ENCODE measurements at regions not wholly inside any gene's neighbourhood (a gene's known extent, or its start where the extent isn't known, plus 50 kb on each side); places are given as distances from the start of the nearest gene placed in this dataset.

DNA sequence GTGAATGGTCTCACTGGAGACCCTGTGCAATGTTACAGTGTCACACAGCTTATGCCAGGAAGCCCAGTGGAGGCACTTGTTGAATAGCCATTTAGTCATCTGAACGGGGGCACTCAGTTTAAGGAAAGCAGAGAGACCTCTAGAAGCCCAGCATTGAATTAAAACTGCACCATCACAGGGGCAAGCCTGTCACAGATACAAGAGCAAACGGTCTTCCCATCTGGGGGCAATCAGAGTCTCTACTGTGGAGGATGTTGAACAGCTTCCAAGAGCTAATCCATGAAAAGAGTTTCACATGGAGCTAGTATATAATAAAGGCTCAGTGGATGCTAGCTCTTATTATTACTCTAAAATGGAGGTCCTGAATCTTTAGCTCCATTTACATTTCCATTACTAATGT lies 553.7 kb upstream of the ARRDC4 start:
- 50% methylated on average over 1 of the region's 2 CpGs for WGBS (ENCODE audit: insufficient coverage)
- H3K27ac ChIP-seq (ENCODE audit: low read depth, low read length): no peak overlapping the region
- no peak overlapping the region for H3K4me3 ChIP-seq (ENCODE audit: low read depth, low read length)
- peak; percentile 6 to 74 (median 32) for DNase-seq (ENCODE audit: low read depth in 4 of 6, low spot score in 6 of 6)
- no peaks in the 10 kb centered on the region for H3K36me3 ChIP-seq (ENCODE audit: control insufficient read depth, insufficient read depth, low read length)
- H3K4me1 ChIP-seq (ENCODE audit: control insufficient read depth, insufficient read depth, low read length): no peaks in the 10 kb centered on the region
- H3K27me3 ChIP-seq (ENCODE audit: control insufficient read depth, insufficient read depth, low read length): no peaks in the 10 kb centered on the region
- no peaks in the 10 kb centered on the region for H3K9me3 ChIP-seq (ENCODE audit: control insufficient read depth, insufficient read depth, low read length)

DNA sequence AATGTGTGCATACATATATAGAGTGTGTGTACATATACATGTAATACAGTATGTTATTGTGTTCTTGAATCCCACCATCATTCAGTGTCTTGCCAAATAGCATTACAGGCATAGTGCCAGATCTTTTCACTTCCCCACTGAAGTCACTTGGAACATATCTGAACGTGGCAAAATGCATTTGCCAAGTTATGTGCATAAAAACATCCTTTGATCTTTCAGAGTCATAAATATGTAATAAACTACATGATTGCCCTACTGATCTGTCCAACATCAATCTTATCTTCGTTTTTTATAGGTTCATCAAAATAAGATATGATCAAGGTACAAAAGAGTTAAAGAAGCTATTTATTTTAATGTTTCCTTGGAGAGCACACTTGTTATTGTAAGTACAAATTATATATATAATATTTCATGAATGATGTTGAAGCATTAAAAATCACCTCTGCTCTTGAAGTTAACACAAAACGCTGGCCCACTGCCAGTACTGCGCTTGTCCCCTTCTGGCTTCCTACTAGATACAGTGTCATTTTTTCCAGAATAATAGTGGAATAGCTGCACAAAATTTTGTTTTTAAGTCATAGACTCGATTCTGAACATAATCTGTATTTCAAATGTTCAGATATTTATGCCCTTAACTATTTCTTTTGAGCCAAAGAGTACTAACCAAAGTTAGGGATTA lies 549.5 kb upstream of the ARRDC4 start:
- Histone ChIP-seq H3K27me3 (ENCODE audit: control insufficient read depth, insufficient read depth, low read length) (no peaks in the 10 kb centered on the region), H3K36me3 (ENCODE audit: control insufficient read depth, insufficient read depth, low read length) (no peaks in the 10 kb centered on the region), H3K9me3 (ENCODE audit: control insufficient read depth, insufficient read depth, low read length) (no peaks in the 10 kb centered on the region), H3K4me3 (ENCODE audit: low read depth, low read length) (no peak overlapping the region), H3K27ac (ENCODE audit: low read depth, low read length) (peak overlapping the region; percentile 7), H3K4me1 (ENCODE audit: control insufficient read depth, insufficient read depth, low read length) (no peaks in the 10 kb centered on the region)
- no CpG with 5 or more reads among the region's 5 CpGs for WGBS (ENCODE audit: insufficient coverage)
- DNase-seq (ENCODE audit: low read depth in 4 of 6, low spot score in 6 of 6): peak in 2 of 6 donors; percentile 33 to 85

DNA sequence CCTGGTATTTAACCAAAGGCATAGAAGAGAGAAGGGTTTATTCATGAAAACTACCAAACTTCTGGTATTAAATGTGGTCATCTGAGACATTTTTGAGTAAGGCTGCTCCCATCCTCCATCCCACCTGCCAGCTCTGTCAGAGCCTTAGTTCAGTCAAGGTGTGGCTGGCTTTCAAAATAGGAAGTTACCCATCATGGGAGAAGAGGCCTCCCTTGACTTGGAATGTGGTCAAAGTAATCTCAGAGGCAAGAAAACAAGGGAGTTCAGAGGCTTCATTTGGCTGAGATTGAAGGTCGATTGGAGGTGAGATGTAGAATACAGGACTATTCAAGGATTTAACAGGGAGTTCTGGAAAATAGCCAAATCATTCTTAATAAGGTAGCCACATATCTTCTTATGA lies 540.4 kb upstream of the ARRDC4 start:
- no peak overlapping the region for H3K4me3 ChIP-seq (ENCODE audit: low read depth, low read length)
- WGBS (ENCODE audit: insufficient coverage): no CpG with 5 or more reads among the region's 1 CpG
- H3K36me3 ChIP-seq (ENCODE audit: control insufficient read depth, insufficient read depth, low read length): no peaks in the 10 kb centered on the region
- H3K9me3 ChIP-seq (ENCODE audit: control insufficient read depth, insufficient read depth, low read length): no peaks in the 10 kb centered on the region
- no peak overlapping the region for H3K27ac ChIP-seq (ENCODE audit: low read depth, low read length)
- DNase-seq (ENCODE audit: low read depth in 4 of 6, low spot score in 6 of 6): no peak
- H3K4me1 ChIP-seq (ENCODE audit: control insufficient read depth, insufficient read depth, low read length): no peaks in the 10 kb centered on the region
- H3K27me3 ChIP-seq (ENCODE audit: control insufficient read depth, insufficient read depth, low read length): no peaks in the 10 kb centered on the region

DNA sequence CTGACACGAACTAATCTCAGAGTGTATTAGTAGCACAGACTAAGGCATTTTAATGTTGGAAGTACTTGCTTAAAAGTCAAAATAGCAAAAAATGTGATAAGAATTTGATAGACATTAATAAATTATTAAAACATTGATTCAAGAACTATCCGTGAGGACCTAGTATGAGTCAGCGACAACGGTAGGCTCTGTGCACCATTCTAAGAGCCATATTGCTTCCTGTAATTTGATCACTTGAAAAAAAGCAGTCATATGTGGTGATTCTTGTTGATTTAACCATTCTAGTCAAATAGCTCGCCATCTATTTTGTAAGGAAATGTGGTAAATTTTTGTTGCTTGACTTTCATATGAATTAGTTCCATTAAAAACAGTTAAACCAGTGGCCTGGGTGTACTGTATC lies 534.9 kb upstream of the ARRDC4 start:
- Histone ChIP-seq H3K4me1 (ENCODE audit: control insufficient read depth, insufficient read depth, low read length) (no peaks in the 10 kb centered on the region), H3K27me3 (ENCODE audit: control insufficient read depth, insufficient read depth, low read length) (no peaks in the 10 kb centered on the region), H3K36me3 (ENCODE audit: control insufficient read depth, insufficient read depth, low read length) (no peaks in the 10 kb centered on the region), H3K4me3 (ENCODE audit: low read depth, low read length) (no peak overlapping the region), H3K27ac (ENCODE audit: low read depth, low read length) (no peak overlapping the region), H3K9me3 (ENCODE audit: control insufficient read depth, insufficient read depth, low read length) (no peaks in the 10 kb centered on the region)
- no peak for DNase-seq (ENCODE audit: low read depth in 4 of 6, low spot score in 6 of 6)
- WGBS (ENCODE audit: insufficient coverage): 90% methylated on average over 2 of the region's 5 CpGs

DNA sequence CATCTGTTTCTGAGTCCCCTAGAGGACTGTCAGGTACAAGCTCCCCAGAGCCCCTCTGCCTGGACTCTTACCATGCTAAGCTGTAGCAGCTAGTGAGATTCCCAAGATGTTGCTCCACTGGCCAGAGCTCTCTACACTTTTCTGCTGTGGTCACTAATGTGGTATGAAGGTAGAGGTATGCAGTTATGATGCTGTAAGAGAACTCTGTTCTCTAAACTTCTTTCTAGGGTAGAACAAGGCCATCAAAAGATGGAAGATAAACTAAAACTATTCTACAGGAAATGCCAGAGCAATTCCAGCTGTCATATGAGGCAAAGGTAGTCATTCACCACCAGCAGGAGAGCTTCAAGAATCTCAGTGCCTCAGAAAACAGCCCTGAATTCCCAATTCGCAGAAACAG lies 517.4 kb upstream of the ARRDC4 start:
- H3K4me3 ChIP-seq (ENCODE audit: low read depth, low read length): no peak overlapping the region
- no peaks in the 10 kb centered on the region for H3K9me3 ChIP-seq (ENCODE audit: control insufficient read depth, insufficient read depth, low read length)
- H3K36me3 ChIP-seq (ENCODE audit: control insufficient read depth, insufficient read depth, low read length): no peaks in the 10 kb centered on the region
- H3K4me1 ChIP-seq (ENCODE audit: control insufficient read depth, insufficient read depth, low read length): no peaks in the 10 kb centered on the region
- WGBS (ENCODE audit: insufficient coverage): 90% methylated on average over 1 of the region's 1 CpG
- H3K27me3 ChIP-seq (ENCODE audit: control insufficient read depth, insufficient read depth, low read length): no peaks in the 10 kb centered on the region
- DNase-seq (ENCODE audit: low read depth in 4 of 6, low spot score in 6 of 6): no peak
- H3K27ac ChIP-seq (ENCODE audit: low read depth, low read length): no peak overlapping the region

DNA sequence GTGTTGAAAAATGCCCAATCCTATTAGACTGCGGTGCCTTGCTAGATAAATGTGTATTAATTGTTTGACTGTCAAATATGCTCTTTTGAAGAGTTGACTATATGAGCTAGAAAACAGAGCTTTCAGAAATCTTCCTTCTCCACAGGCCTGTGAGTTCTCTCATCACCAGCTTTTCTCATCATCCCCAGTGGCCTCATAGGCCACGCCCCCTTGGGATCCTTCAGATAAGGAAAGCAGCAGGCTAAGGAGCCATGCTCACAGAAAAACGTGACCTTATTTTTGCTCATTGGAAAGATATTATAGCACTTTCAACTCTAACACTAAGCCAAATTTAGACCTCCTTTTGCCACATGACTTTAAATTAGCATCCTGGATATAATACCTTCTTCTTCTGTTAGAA lies 514.4 kb upstream of the ARRDC4 start:
- H3K36me3 ChIP-seq (ENCODE audit: control insufficient read depth, insufficient read depth, low read length): no peaks in the 10 kb centered on the region
- no peaks in the 10 kb centered on the region for H3K4me1 ChIP-seq (ENCODE audit: control insufficient read depth, insufficient read depth, low read length)
- no peak for DNase-seq (ENCODE audit: low read depth in 4 of 6, low spot score in 6 of 6)
- no peaks in the 10 kb centered on the region for H3K27me3 ChIP-seq (ENCODE audit: control insufficient read depth, insufficient read depth, low read length)
- H3K9me3 ChIP-seq (ENCODE audit: control insufficient read depth, insufficient read depth, low read length): peaks cover 3% of the 10 kb centered on the region
- no CpG with 5 or more reads among the region's 3 CpGs for WGBS (ENCODE audit: insufficient coverage)
- H3K4me3 ChIP-seq (ENCODE audit: low read depth, low read length): no peak overlapping the region
- no peak overlapping the region for H3K27ac ChIP-seq (ENCODE audit: low read depth, low read length)

DNA sequence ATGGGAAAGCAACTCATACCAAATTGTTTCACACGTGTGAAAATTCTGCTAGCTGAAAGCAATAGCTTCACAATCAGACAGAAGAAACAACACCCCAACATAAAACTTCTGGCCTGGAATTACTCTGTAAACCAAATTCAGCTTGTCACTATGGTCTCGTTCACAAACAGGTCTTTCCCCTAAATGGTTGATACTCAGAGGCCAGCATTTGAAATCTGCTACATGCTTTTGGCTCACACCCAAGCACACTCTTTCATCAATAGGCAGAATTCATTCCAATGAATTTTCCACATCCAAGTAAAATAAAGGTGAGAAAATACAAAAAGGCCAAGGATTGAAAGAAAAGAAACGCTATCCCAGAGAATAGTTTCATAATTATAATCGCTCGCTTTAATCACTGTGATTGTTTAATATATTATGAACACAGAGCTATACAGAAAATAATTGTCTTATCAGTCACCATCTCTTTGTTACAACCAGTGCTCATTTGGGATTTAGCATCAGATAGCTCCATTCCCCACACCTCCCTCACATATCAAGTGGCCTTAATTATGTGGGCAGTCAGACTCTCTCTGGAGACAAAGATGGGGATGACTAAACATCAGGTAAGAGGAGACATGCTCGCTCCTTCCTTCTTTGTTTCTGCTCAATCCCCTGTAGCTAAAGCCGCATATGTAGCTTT lies 503.8 kb upstream of the ARRDC4 start:
- H3K4me3 ChIP-seq (ENCODE audit: low read depth, low read length): no peak overlapping the region
- H3K9me3 ChIP-seq (ENCODE audit: control insufficient read depth, insufficient read depth, low read length): no peaks in the 10 kb centered on the region
- no peaks in the 10 kb centered on the region for H3K27me3 ChIP-seq (ENCODE audit: control insufficient read depth, insufficient read depth, low read length)
- no peaks in the 10 kb centered on the region for H3K36me3 ChIP-seq (ENCODE audit: control insufficient read depth, insufficient read depth, low read length)
- peak in 2 of 6 donors; percentile 36 to 64 for DNase-seq (ENCODE audit: low read depth in 4 of 6, low spot score in 6 of 6)
- H3K4me1 ChIP-seq (ENCODE audit: control insufficient read depth, insufficient read depth, low read length): no peaks in the 10 kb centered on the region
- H3K27ac ChIP-seq (ENCODE audit: low read depth, low read length): no peak overlapping the region
- 42% methylated on average over 3 of the region's 7 CpGs for WGBS (ENCODE audit: insufficient coverage)

DNA sequence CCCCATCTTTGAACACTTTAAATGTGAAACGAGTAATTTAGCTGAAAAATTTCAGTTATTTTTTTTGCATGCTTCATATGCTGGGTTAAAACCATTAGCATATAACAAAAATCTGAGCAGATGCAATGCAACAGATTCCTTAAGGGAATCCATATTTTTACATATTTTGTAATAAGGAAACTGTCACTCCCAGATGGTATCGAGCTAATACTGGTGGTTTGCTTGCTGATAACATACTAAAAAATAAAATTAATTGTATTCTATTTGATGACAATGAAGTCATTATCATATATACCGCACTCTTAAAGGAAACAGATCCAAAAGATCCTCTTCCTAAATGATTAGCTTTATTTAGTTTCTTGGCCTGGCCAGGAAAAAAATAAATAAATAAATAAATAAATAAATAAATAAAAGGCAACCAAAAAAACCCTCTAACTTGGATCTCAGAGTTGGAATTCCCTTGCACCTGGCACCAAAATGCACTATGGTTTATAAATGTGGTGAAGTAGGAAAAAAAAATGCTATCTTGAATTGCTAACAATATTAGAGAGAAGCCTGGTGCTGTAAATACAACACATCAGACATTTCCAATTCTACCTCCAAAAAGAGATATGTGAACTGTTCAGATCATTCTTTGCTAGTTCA lies 503.2 kb upstream of the ARRDC4 start:
- peak in 2 of 6 donors; percentile 1 to 82 for DNase-seq (ENCODE audit: low read depth in 4 of 6, low spot score in 6 of 6)
- Histone ChIP-seq H3K4me3 (ENCODE audit: low read depth, low read length) (no peak overlapping the region), H3K27ac (ENCODE audit: low read depth, low read length) (no peak overlapping the region), H3K36me3 (ENCODE audit: control insufficient read depth, insufficient read depth, low read length) (no peaks in the 10 kb centered on the region), H3K9me3 (ENCODE audit: control insufficient read depth, insufficient read depth, low read length) (no peaks in the 10 kb centered on the region), H3K4me1 (ENCODE audit: control insufficient read depth, insufficient read depth, low read length) (no peaks in the 10 kb centered on the region), H3K27me3 (ENCODE audit: control insufficient read depth, insufficient read depth, low read length) (no peaks in the 10 kb centered on the region)
- WGBS (ENCODE audit: insufficient coverage): no CpG with 5 or more reads among the region's 3 CpGs

DNA sequence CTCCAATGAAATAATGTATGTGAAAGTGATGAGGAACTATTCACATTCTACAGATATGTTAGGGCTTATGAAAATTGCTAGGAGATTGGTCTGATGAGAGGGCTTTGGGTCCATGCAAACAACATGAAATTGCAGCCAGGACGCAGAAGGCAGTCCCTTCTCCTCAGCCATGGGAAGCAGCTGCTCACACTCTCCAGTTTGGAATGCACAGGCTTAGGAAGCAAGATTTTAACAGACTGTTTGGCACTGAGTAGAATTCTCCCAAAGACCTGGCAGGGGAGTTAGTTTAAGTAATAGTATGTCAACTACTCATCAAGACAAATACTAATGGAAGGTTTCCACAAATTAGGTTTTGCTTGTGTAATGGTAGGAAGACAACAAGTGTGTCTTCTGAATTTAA lies 500.7 kb upstream of the ARRDC4 start:
- H3K4me1 ChIP-seq (ENCODE audit: control insufficient read depth, insufficient read depth, low read length): no peaks in the 10 kb centered on the region
- H3K27ac ChIP-seq (ENCODE audit: low read depth, low read length): no peak overlapping the region
- H3K27me3 ChIP-seq (ENCODE audit: control insufficient read depth, insufficient read depth, low read length): no peaks in the 10 kb centered on the region
- WGBS (ENCODE audit: insufficient coverage): 67% methylated on average over 1 of the region's 1 CpG
- H3K9me3 ChIP-seq (ENCODE audit: control insufficient read depth, insufficient read depth, low read length): no peaks in the 10 kb centered on the region
- H3K36me3 ChIP-seq (ENCODE audit: control insufficient read depth, insufficient read depth, low read length): no peaks in the 10 kb centered on the region
- peak in 1 of 6 donors; percentile 78 for DNase-seq (ENCODE audit: low read depth in 4 of 6, low spot score in 6 of 6)
- H3K4me3 ChIP-seq (ENCODE audit: low read depth, low read length): no peak overlapping the region

DNA sequence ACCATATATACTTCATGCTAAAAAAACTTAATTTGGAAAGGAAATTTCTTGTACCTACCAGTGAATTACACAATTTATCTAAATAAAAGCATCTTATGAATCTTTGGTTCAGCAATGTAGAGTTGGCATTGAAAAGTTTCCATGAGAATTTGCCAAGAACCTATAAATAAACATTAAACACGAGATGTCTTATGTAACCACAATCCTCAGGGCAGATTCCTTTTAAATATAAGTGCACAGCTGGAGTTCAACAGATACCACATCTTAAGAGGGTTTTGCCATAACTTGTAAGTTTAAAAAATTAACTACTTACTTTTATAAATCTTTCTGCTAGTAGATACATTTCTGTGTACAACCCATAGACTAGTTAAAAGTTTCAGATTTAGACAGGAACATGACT lies 499.3 kb upstream of the ARRDC4 start:
- Histone ChIP-seq H3K36me3 (ENCODE audit: control insufficient read depth, insufficient read depth, low read length) (no peaks in the 10 kb centered on the region), H3K9me3 (ENCODE audit: control insufficient read depth, insufficient read depth, low read length) (no peaks in the 10 kb centered on the region), H3K27me3 (ENCODE audit: control insufficient read depth, insufficient read depth, low read length) (no peaks in the 10 kb centered on the region), H3K4me1 (ENCODE audit: control insufficient read depth, insufficient read depth, low read length) (no peaks in the 10 kb centered on the region), H3K27ac (ENCODE audit: low read depth, low read length) (no peak overlapping the region), H3K4me3 (ENCODE audit: low read depth, low read length) (no peak overlapping the region)
- no peak for DNase-seq (ENCODE audit: low read depth in 4 of 6, low spot score in 6 of 6)
- no CpG with 5 or more reads among the region's 1 CpG for WGBS (ENCODE audit: insufficient coverage)

Data from spinal cord (tissue), 9 donors.